ENCODE measurements at regions not wholly inside any gene's neighbourhood (a gene's known extent, or its start where the extent isn't known, plus 50 kb on each side); places are given as distances from the start of the nearest gene placed in this dataset.

DNA sequence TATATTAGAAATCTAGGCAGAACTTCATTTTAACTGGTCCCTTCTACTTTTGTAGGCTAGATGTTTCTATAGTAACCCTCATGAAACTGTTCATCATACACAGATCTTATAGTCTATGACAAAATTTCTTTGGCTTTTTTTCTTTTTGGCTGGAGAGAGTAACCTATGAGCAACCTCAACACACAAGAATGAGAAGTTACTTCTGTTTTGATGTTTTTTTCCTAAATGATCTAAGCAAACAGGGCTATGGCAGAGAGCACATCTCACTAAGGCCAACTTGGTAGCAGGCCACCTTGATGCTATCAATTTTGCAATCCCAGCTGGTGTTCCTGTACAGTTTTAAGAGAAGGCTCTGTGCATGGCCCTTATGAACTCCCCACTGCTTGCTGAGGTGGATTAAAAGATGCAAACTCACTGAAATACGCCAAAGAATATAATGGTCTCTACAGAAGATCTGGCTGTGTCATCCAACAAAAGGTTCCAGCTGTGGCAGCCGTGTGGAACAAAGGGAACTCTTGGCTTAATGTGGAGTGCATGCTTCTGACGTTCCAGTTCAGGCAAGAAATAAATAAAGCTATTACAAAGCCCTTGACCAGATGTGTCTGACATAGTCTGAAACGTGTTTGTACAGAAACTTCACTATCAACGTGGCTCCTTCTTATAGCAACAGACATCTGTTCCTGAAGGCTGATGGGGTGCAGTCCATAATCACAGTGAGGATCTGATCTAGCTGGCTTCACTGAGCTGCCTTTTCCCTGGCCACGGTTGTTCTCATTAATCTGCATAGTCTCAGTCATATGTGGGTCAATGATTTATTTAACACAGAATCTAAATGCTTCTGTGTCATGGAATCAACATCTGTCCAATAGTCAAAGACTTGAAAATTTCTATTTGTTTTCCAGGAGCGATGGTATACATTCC, 481.1 kb downstream of the BMP2 start:
- no peaks in the 10 kb centered on the region for H3K9me3 ChIP-seq (ENCODE audit: control insufficient read depth, low read length)
- H3K18ac ChIP-seq (ENCODE audit: low read depth in 1 of 2, low read length in 2 of 2), result no peak overlapping the region
- H2BK12ac ChIP-seq (ENCODE audit: low read length in 2 of 2), result no peak overlapping the region
- H3K27ac ChIP-seq (ENCODE audit: low read length, poor library complexity, severe bottlenecking), result no peak overlapping the region
- no peak overlapping the region for H3K4me3 ChIP-seq (ENCODE audit: insufficient read depth in 1 of 2, low read depth in 1 of 2, low read length in 2 of 2)
- no peak overlapping the region for H3K4ac ChIP-seq (ENCODE audit: low read depth in 1 of 2, low read length in 2 of 2)
- H3K4me2 ChIP-seq (ENCODE audit: low read length, poor library complexity, severe bottlenecking), result no peak overlapping the region
- H3K36me3 ChIP-seq (ENCODE audit: control insufficient read depth in 1 of 2, insufficient read depth in 2 of 2, low read depth in 1 of 2, low read length in 2 of 2), result no peaks in the 10 kb centered on the region
- no peaks in the 10 kb centered on the region for H3K27me3 ChIP-seq (ENCODE audit: control insufficient read depth in 1 of 2, insufficient read depth in 1 of 2, low read length in 2 of 2)
- H3K9ac ChIP-seq (ENCODE audit: low read length), result no peak overlapping the region
- no peak overlapping the region for H4K91ac ChIP-seq (ENCODE audit: low read length)
- no peaks in the 10 kb centered on the region for H3K4me1 ChIP-seq (ENCODE audit: control insufficient read depth, insufficient read depth, low read depth, low read length)
- H2BK5ac ChIP-seq (ENCODE audit: low read depth, low read length, poor library complexity, severe bottlenecking), result no peak overlapping the region
- H2BK120ac ChIP-seq (ENCODE audit: low read depth, low read length), result no peak overlapping the region
- 66% methylated on average over 5 of the region's 7 CpGs for WGBS
- H2BK15ac ChIP-seq (ENCODE audit: low read depth, poor library complexity, severe bottlenecking), result no peak overlapping the region
- no peak overlapping the region for H3K14ac ChIP-seq (ENCODE audit: low read length in 2 of 2)
- H2AK5ac ChIP-seq (ENCODE audit: low read length, severe bottlenecking), result no peak overlapping the region
- no peak overlapping the region for H2AFZ ChIP-seq (ENCODE audit: low read depth, low read length)
- H4K8ac ChIP-seq (ENCODE audit: low read length), result no peak overlapping the region
- DNase-seq, result no peak
- no peak overlapping the region for H3K23ac ChIP-seq (ENCODE audit: low read length in 2 of 2)
- no peaks in the 10 kb centered on the region for H3K79me1 ChIP-seq (replicated peaks; ENCODE audit: low read length, poor library complexity, severe bottlenecking)

DNA sequence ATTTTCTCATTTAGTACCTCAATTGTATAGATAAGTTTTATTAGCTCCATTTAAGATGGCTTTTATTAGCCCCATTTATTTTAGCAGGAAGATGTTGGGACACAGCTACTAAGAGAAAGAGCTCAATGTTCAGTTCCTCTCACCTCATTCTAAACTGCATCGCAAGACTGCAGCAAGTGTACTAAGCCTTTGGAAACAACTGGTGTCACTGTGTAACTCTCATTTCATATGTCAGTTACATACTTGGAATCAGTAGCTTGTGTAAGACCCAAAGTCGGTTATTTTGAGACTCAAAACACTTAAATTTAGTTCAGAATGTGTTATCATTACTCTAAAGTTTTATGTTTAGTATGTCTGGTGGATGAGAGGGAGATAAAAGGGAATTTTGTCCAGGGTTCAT, 482.9 kb downstream of the BMP2 start:
- H3K4me3 ChIP-seq (ENCODE audit: insufficient read depth in 1 of 2, low read depth in 1 of 2, low read length in 2 of 2), result no peak overlapping the region
- H3K14ac ChIP-seq (ENCODE audit: low read length in 2 of 2), result no peak overlapping the region
- H2BK12ac ChIP-seq (ENCODE audit: low read length in 2 of 2), result no peak overlapping the region
- H2AFZ ChIP-seq (ENCODE audit: low read depth, low read length), result no peak overlapping the region
- H3K18ac ChIP-seq (ENCODE audit: low read depth in 1 of 2, low read length in 2 of 2), result no peak overlapping the region
- no peak overlapping the region for H4K8ac ChIP-seq (ENCODE audit: low read length)
- H2BK120ac ChIP-seq (ENCODE audit: low read depth, low read length), result no peak overlapping the region
- H3K4ac ChIP-seq (ENCODE audit: low read depth in 1 of 2, low read length in 2 of 2), result no peak overlapping the region
- no peaks in the 10 kb centered on the region for H3K4me1 ChIP-seq (ENCODE audit: control insufficient read depth, insufficient read depth, low read depth, low read length)
- no peak overlapping the region for H3K9ac ChIP-seq (ENCODE audit: low read length)
- H3K27me3 ChIP-seq (ENCODE audit: control insufficient read depth in 1 of 2, insufficient read depth in 1 of 2, low read length in 2 of 2), result no peaks in the 10 kb centered on the region
- no peak overlapping the region for H2BK5ac ChIP-seq (ENCODE audit: low read depth, low read length, poor library complexity, severe bottlenecking)
- no peak overlapping the region for H2BK15ac ChIP-seq (ENCODE audit: low read depth, poor library complexity, severe bottlenecking)
- no peak overlapping the region for H2AK5ac ChIP-seq (ENCODE audit: low read length, severe bottlenecking)
- no peak overlapping the region for H3K23ac ChIP-seq (ENCODE audit: low read length in 2 of 2)
- DNase-seq, result no peak
- H4K91ac ChIP-seq (ENCODE audit: low read length), result no peak overlapping the region
- H3K79me1 ChIP-seq (replicated peaks; ENCODE audit: low read length, poor library complexity, severe bottlenecking), result no peaks in the 10 kb centered on the region
- no peaks in the 10 kb centered on the region for H3K36me3 ChIP-seq (ENCODE audit: control insufficient read depth in 1 of 2, insufficient read depth in 2 of 2, low read depth in 1 of 2, low read length in 2 of 2)
- no peak overlapping the region for H3K4me2 ChIP-seq (ENCODE audit: low read length, poor library complexity, severe bottlenecking)
- H3K27ac ChIP-seq (ENCODE audit: low read length, poor library complexity, severe bottlenecking), result no peak overlapping the region
- H3K9me3 ChIP-seq (ENCODE audit: control insufficient read depth, low read length), result no peaks in the 10 kb centered on the region
- WGBS, result 100% methylated on average over 1 of the region's 2 CpGs

DNA sequence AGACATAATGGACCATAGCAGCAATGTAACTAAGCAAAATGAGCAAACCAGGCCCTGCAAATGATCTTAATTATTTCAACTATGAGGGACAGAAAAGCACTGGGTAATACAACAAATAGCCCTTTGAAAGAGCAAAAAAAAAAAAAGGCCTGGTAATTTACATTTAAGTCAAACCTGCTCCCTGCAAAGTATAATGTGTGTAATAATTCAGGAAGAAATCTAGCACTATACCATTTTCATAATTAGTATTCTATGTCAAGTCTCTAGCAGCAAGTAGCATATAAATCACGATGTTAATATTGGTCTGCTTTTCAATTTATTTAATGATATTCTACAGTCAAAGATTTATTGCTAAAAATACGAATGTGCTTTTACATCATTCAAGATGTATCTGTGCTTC, 489.6 kb downstream of the BMP2 start:
- H3K27me3 ChIP-seq (ENCODE audit: control insufficient read depth in 1 of 2, insufficient read depth in 1 of 2, low read length in 2 of 2), result no peaks in the 10 kb centered on the region
- H3K36me3 ChIP-seq (ENCODE audit: control insufficient read depth in 1 of 2, insufficient read depth in 2 of 2, low read depth in 1 of 2, low read length in 2 of 2), result no peaks in the 10 kb centered on the region
- H3K4me3 ChIP-seq (ENCODE audit: insufficient read depth in 1 of 2, low read depth in 1 of 2, low read length in 2 of 2), result no peak overlapping the region
- H3K23ac ChIP-seq (ENCODE audit: low read length in 2 of 2), result no peak overlapping the region
- H2BK12ac ChIP-seq (ENCODE audit: low read length in 2 of 2), result no peak overlapping the region
- no peak overlapping the region for H2BK5ac ChIP-seq (ENCODE audit: low read depth, low read length, poor library complexity, severe bottlenecking)
- H2BK120ac ChIP-seq (ENCODE audit: low read depth, low read length), result no peak overlapping the region
- H2AFZ ChIP-seq (ENCODE audit: low read depth, low read length), result no peak overlapping the region
- no peak overlapping the region for H3K18ac ChIP-seq (ENCODE audit: low read depth in 1 of 2, low read length in 2 of 2)
- H3K4me1 ChIP-seq (ENCODE audit: control insufficient read depth, insufficient read depth, low read depth, low read length), result no peaks in the 10 kb centered on the region
- H3K4ac ChIP-seq (ENCODE audit: low read depth in 1 of 2, low read length in 2 of 2), result no peak overlapping the region
- H3K14ac ChIP-seq (ENCODE audit: low read length in 2 of 2), result no peak overlapping the region
- no CpG with 5 or more reads among the region's 2 CpGs for WGBS
- no peak overlapping the region for H3K27ac ChIP-seq (ENCODE audit: low read length, poor library complexity, severe bottlenecking)
- H4K8ac ChIP-seq (ENCODE audit: low read length), result no peak overlapping the region
- H3K9me3 ChIP-seq (ENCODE audit: control insufficient read depth, low read length), result no peaks in the 10 kb centered on the region
- DNase-seq, result no peak
- no peak overlapping the region for H3K9ac ChIP-seq (ENCODE audit: low read length)
- H2BK15ac ChIP-seq (ENCODE audit: low read depth, poor library complexity, severe bottlenecking), result no peak overlapping the region
- no peak overlapping the region for H4K91ac ChIP-seq (ENCODE audit: low read length)
- H3K4me2 ChIP-seq (ENCODE audit: low read length, poor library complexity, severe bottlenecking), result no peak overlapping the region
- no peak overlapping the region for H2AK5ac ChIP-seq (ENCODE audit: low read length, severe bottlenecking)
- H3K79me1 ChIP-seq (replicated peaks; ENCODE audit: low read length, poor library complexity, severe bottlenecking), result no peaks in the 10 kb centered on the region

DNA sequence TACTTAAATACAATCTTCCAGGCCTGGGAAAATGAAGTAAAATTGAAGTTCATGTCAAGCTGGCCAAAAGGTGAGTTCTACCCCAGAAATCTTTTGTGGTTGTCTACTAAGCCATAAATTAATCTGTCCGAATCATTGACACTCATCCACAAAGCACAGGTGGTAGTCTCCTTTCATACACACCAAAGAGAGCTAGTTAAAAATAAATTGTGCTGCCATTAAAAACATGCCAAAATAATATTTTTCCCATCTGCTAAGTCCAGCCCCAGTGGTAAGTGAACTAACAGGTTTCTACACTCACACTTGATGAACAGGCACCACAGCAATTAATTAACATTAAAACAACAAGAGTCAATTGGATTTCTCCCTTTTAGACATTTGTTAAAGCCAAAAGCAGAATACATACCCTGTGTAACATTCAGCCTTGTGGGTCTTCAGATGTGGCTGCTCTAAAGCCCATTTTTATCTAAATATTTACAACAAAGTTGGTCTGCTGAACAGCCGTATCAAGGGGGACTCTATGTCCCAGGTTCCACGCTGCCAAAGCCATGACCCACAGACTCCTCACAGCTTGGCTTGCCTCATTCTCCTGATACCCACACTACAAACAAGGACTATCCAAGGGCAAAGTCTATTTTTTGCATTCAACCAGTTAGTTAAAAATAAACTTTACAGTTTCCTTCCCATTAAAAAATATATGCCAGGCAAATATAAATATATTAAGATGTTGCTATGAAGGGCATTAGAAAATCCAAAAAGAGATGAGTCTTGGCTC, 490.4 kb downstream of the BMP2 start:
- Histone ChIP-seq H3K27ac (ENCODE audit: low read length, poor library complexity, severe bottlenecking) (no peak overlapping the region), H2BK15ac (ENCODE audit: low read depth, poor library complexity, severe bottlenecking) (no peak overlapping the region), H3K9ac (ENCODE audit: low read length) (no peak overlapping the region), H2BK5ac (ENCODE audit: low read depth, low read length, poor library complexity, severe bottlenecking) (no peak overlapping the region), H3K36me3 (ENCODE audit: control insufficient read depth in 1 of 2, insufficient read depth in 2 of 2, low read depth in 1 of 2, low read length in 2 of 2) (no peaks in the 10 kb centered on the region), H2AFZ (ENCODE audit: low read depth, low read length) (no peak overlapping the region), H3K4me3 (ENCODE audit: insufficient read depth in 1 of 2, low read depth in 1 of 2, low read length in 2 of 2) (no peak overlapping the region), H3K23ac (ENCODE audit: low read length in 2 of 2) (no peak overlapping the region), H3K4me2 (ENCODE audit: low read length, poor library complexity, severe bottlenecking) (no peak overlapping the region), H2BK120ac (ENCODE audit: low read depth, low read length) (no peak overlapping the region), H4K91ac (ENCODE audit: low read length) (no peak overlapping the region), H3K18ac (ENCODE audit: low read depth in 1 of 2, low read length in 2 of 2) (no peak overlapping the region), H3K79me1 (replicated peaks; ENCODE audit: low read length, poor library complexity, severe bottlenecking) (no peaks in the 10 kb centered on the region), H2AK5ac (ENCODE audit: low read length, severe bottlenecking) (no peak overlapping the region), H2BK12ac (ENCODE audit: low read length in 2 of 2) (no peak overlapping the region), H3K4me1 (ENCODE audit: control insufficient read depth, insufficient read depth, low read depth, low read length) (no peaks in the 10 kb centered on the region), H3K14ac (ENCODE audit: low read length in 2 of 2) (no peak overlapping the region), H3K4ac (ENCODE audit: low read depth in 1 of 2, low read length in 2 of 2) (no peak overlapping the region), H3K27me3 (ENCODE audit: control insufficient read depth in 1 of 2, insufficient read depth in 1 of 2, low read length in 2 of 2) (no peaks in the 10 kb centered on the region), H3K9me3 (ENCODE audit: control insufficient read depth, low read length) (no peaks in the 10 kb centered on the region), H4K8ac (ENCODE audit: low read length) (no peak overlapping the region)
- no peak for DNase-seq
- 79% methylated on average over 3 of the region's 3 CpGs for WGBS
